Adrenal gland (tissue), 9 donors: ENCODE measurements at regions not wholly inside any gene's neighbourhood (a gene's known extent, or its start where the extent isn't known, plus 50 kb on each side); places are given as distances from the start of the nearest gene placed in this dataset.

ENCODE experiments used
- DNase-seq, 7 donors: peaks; one replicate each; pipeline ENCODE4 v3.0.0-alpha.2; 2019 to 2020
- H3K27ac ChIP-seq, 5 donors: fragments of 200-600 bp; sonication (generic) in 4 of 5; 1 replicate in 3 of 5; 2 replicates in 2 of 5; pipeline versions ENCODE4 v1.5.1 to v1.8.0; 2016 to 2020; ENCODE audit warnings: mild to moderate bottlenecking in 1 of 5
- H3K27me3 ChIP-seq: fragments of 200-600 bp; 2 replicates; pipeline ENCODE4 v1.8.0; 2021
- H3K36me3 ChIP-seq, 2 donors: fragments of 200-600 bp; replicated peaks in 1 of 2; 1 replicate in 1 of 2; 2 replicates in 1 of 2; pipeline versions ENCODE4 v1.5.1 to v1.8.0; 2018 to 2022
- H3K4me1 ChIP-seq, 2 donors: fragments of 200-600 bp; replicated peaks in 1 of 2; 1 replicate in 1 of 2; 2 replicates in 1 of 2; pipeline versions ENCODE4 v1.5.1 to v1.8.0; 2018 to 2021
- H3K4me3 ChIP-seq, 4 donors: fragments of 200-600 bp; sonication (generic) in 3 of 4; one replicate each; pipeline ENCODE4 v1.5.1; 2016 to 2018
- H3K9me3 ChIP-seq, 3 donors: fragments of 200-600 bp; sonication (generic) in 1 of 3; replicated peaks in 1 of 3; 1 replicate in 2 of 3; 2 replicates in 1 of 3; pipeline versions ENCODE4 v1.5.1 to v1.8.0; 2016 to 2021
- CTCF ChIP-seq, 6 experiments: fragments of 450-650 bp in 4 of 6; fragments of 200-600 bp in 2 of 6; sonication (generic) in 1 of 6; IDR thresholded peaks; 1 replicate in 5 of 6; 2 replicates in 1 of 6; pipeline versions ENCODE4 v1.5.1 to v1.8.0; 2016 to 2021; ENCODE audit warnings: antibody characterized with exemption in 6 of 6, mild to moderate bottlenecking in 2 of 6, moderate library complexity in 1 of 6
- POLR2A ChIP-seq, 2 donors: fragments of 450-650 bp; IDR thresholded peaks; one replicate each; pipeline ENCODE4 v1.6.1; 2017; ENCODE audit warnings: antibody characterized with exemption in 2 of 2, mild to moderate bottlenecking in 2 of 2, moderate library complexity in 1 of 2
- WGBS, 4 donors: extraction: QIAGEN DNeasy Blood & Tissue Kit in 2 of 4; methylation state at CpG; one replicate each; pipeline versions ENCODE4 v1.1.5 to v1.1.7; 2013 to 2017; 5-methylcytosine and 5-hydroxymethylcytosine counted together
- intact Hi-C, 2 donors: fragments of 100-400 bp; cut with DNase I; formaldehyde crosslinking; loops; one replicate each; pipeline versions ENCODE4 v1.14.1 to v1.15.0; 2022 to 2023
- donor health status: healthy with polysubstance abuse.
- donor health status: Bipolar disorder and iron deficiency.
- donor health status: DM: yes; HTN: yes; CAD: no.
- donor health status: DM: no; HTN: no; CAD: no.
- donor health status: DM: no; HTN: no; CAD: no.

GRCh38 chr10:8912108-8912507, 857.6 kb downstream of the GATA3 start:
- H3K27ac ChIP-seq = no peak overlapping the region
- no peaks in the 10 kb centered on the region for H3K4me1 ChIP-seq
- intact Hi-C loops = no loop called here
- no peak for TF ChIP-seq POLR2A (IDR thresholded peaks at IDR 0.05)
- TF ChIP-seq CTCF (IDR thresholded peaks at IDR 0.05) = no peak
- no peaks in the 10 kb centered on the region for H3K27me3 ChIP-seq
- no peak for DNase-seq
- no peaks in the 10 kb centered on the region for H3K36me3 ChIP-seq
- H3K4me3 ChIP-seq = no peak overlapping the region
- H3K9me3 ChIP-seq = no peaks in the 10 kb centered on the region
- 54 to 75% (median 65%) methylated on average over 4 of the region's 4 CpGs for WGBS, 4 donors

- Histone ChIP-seq H3K36me3 (no peaks in the 10 kb centered on the region), H3K9me3 (no peaks in the 10 kb centered on the region), H3K4me1 (no peaks in the 10 kb centered on the region), H3K27me3 (no peaks in the 10 kb centered on the region), H3K4me3 (no peak overlapping the region), H3K27ac (no peak overlapping the region)
- WGBS, 4 donors = 19 to 39% (median 29%) methylated on average over 4 of the region's 4 CpGs
- TF ChIP-seq CTCF (IDR thresholded peaks at IDR 0.05) (no peak), POLR2A (IDR thresholded peaks at IDR 0.05) (no peak)
- DNase-seq = peak in 1 of 7 donors; percentile 4
- intact Hi-C loops = no loop called here
Measured at GRCh38 chr10:8913720-8914119, 859.2 kb downstream of the GATA3 start.

- no peak for TF ChIP-seq POLR2A (IDR thresholded peaks at IDR 0.05)
- no peak for TF ChIP-seq CTCF (IDR thresholded peaks at IDR 0.05)
- Histone ChIP-seq H3K27me3 (no peaks in the 10 kb centered on the region), H3K36me3 (no peaks in the 10 kb centered on the region), H3K9me3 (no peaks in the 10 kb centered on the region), H3K4me3 (no peak overlapping the region), H3K4me1 (no peaks in the 10 kb centered on the region), H3K27ac (no peak overlapping the region)
- WGBS, 4 donors = 36 to 54% (median 41%) methylated on average over 4 of the region's 4 CpGs
- intact Hi-C loops = no loop called here
- no peak for DNase-seq
Measured at GRCh38 chr10:8919280-8919679, 864.8 kb downstream of the GATA3 start.

- WGBS, 4 donors = 52 to 83% (median 81%) methylated on average over 3 of the region's 3 CpGs
- Histone ChIP-seq H3K4me1 (no peaks in the 10 kb centered on the region), H3K9me3 (no peaks in the 10 kb centered on the region), H3K27me3 (no peaks in the 10 kb centered on the region), H3K4me3 (no peak overlapping the region), H3K36me3 (no peaks in the 10 kb centered on the region), H3K27ac (no peak overlapping the region)
- intact Hi-C loops = no loop called here
- DNase-seq = no peak
- no peak for TF ChIP-seq POLR2A (IDR thresholded peaks at IDR 0.05)
- no peak for TF ChIP-seq CTCF (IDR thresholded peaks at IDR 0.05)
Measured at GRCh38 chr10:8921568-8921967, 867.1 kb downstream of the GATA3 start.
